Calu3 (cell line): ENCODE measurements at regions not wholly inside any gene's neighbourhood (a gene's known extent, or its start where the extent isn't known, plus 50 kb on each side); places are given as distances from the start of the nearest gene placed in this dataset.

ENCODE experiments used
- BruUV-seq: library from RNA; stranded (reverse); fragments of 400-500 nt; replicated peaks from 2 replicates; lab custom pipeline; 2021; lab: Mats Ljungman, UMichigan
- CTCF ChIA-PET: fragments of 300-600 bp; sonication (Branson Sonifier 250); formaldehyde crosslinking; loops from one replicate; lab custom pipeline; 2022; ENCODE audit warnings: antibody characterized with exemption; lab: Charles Lee
- DNase-seq: peaks from one replicate; pipeline ENCODE4 v3.0.0; 2022
- H3K27ac Mint-ChIP-seq: one replicate; pipeline ENCODE4 v1.8.0; 2022; ENCODE audit warnings: mixed read lengths; ENCODE audit not compliant: unreplicated experiment
- H3K27me3 Mint-ChIP-seq: one replicate; pipeline ENCODE4 v1.8.0; 2022; ENCODE audit warnings: mixed read lengths; ENCODE audit not compliant: unreplicated experiment
- H3K36me3 Mint-ChIP-seq: one replicate; pipeline ENCODE4 v1.8.0; 2022; ENCODE audit warnings: mild to moderate bottlenecking, moderate library complexity, mixed read lengths; ENCODE audit not compliant: insufficient read depth, unreplicated experiment
- H3K4me1 Mint-ChIP-seq: one replicate; pipeline ENCODE4 v1.8.0; 2022; ENCODE audit warnings: mild to moderate bottlenecking, low read depth, mixed read lengths; ENCODE audit not compliant: unreplicated experiment
- H3K4me3 Mint-ChIP-seq: one replicate; pipeline ENCODE4 v1.8.0; 2022; ENCODE audit warnings: mild to moderate bottlenecking, low read depth, moderate library complexity, mixed read lengths; ENCODE audit not compliant: unreplicated experiment
- H3K9me3 Mint-ChIP-seq: one replicate; pipeline ENCODE4 v1.8.0; 2022; ENCODE audit warnings: low read depth, mixed read lengths; ENCODE audit not compliant: unreplicated experiment
- CTCF ChIP-seq: fragments of 200-600 bp; IDR thresholded peaks from one replicate; pipeline ENCODE4 v1.8.0; 2022; ENCODE audit warnings: antibody characterized with exemption; ENCODE audit not compliant: unreplicated experiment
- intact Hi-C: fragments of 100-400 bp; cut with micrococcal nuclease; formaldehyde crosslinking; loops from one replicate; pipeline ENCODE4 v1.10.0; 2022; ENCODE audit not compliant: unreplicated experiment

DNA sequence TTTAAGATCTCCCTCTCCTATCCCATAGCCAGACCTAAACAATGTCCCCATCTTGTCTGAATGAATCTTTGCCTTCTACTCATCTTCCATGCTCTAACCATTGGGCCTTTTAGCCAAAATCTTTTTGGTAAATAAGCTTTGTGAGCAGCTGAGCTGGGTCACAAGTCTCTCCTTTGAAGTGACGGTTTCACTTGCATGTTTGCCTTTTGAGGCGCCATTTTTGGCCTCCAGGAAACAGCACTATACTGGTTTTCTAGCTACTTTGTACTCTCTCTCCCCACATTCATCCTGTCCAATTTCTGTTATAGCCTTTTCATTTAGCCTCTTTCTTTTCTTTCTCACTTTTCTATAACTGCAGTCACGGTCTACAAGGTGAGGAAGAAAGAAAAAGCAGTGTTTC, 195.5 kb upstream of the C9orf72 start:
- CTCF ChIA-PET = no interaction called here

GRCh38 chr9:27770541-27770940, 197.3 kb upstream of the C9orf72 start:
- Mint-ChIP-seq H3K36me3 (no peaks in the 10 kb centered on the region), H3K9me3 (no peaks in the 10 kb centered on the region), H3K4me1 (no peaks in the 10 kb centered on the region), H3K4me3 (no peak overlapping the region), H3K27me3 (no peaks in the 10 kb centered on the region), H3K27ac (no peak overlapping the region)
- DNase-seq = no peak
- intact Hi-C loops = no loop called here
- TF ChIP-seq CTCF = no peak
- CTCF ChIA-PET = no interaction called here
- no TSS peak for BruUV-seq

More for the DNA sequence above, 195.5 kb upstream of the C9orf72 start:
- Mint-ChIP-seq H3K4me3 (no peak overlapping the region), H3K9me3 (no peaks in the 10 kb centered on the region), H3K4me1 (peaks cover 7% of the 10 kb centered on the region), H3K27me3 (no peaks in the 10 kb centered on the region), H3K36me3 (no peaks in the 10 kb centered on the region), H3K27ac (no peak overlapping the region)
- intact Hi-C loops = no loop called here
- DNase-seq = no peak
- no peak for TF ChIP-seq CTCF
- no TSS peak for BruUV-seq

- peak; percentile 37 for DNase-seq
- Mint-ChIP-seq H3K27ac (no peak overlapping the region), H3K4me1 (no peaks in the 10 kb centered on the region), H3K36me3 (no peaks in the 10 kb centered on the region), H3K4me3 (no peak overlapping the region), H3K27me3 (no peaks in the 10 kb centered on the region), H3K9me3 (no peaks in the 10 kb centered on the region)
- CTCF ChIA-PET = no interaction called here
- TF ChIP-seq CTCF = no peak
- no TSS peak for BruUV-seq
- intact Hi-C loops = no loop called here
Observed at GRCh38 chr9:27771803-27772545, 198.7 kb upstream of the C9orf72 start.

DNA sequence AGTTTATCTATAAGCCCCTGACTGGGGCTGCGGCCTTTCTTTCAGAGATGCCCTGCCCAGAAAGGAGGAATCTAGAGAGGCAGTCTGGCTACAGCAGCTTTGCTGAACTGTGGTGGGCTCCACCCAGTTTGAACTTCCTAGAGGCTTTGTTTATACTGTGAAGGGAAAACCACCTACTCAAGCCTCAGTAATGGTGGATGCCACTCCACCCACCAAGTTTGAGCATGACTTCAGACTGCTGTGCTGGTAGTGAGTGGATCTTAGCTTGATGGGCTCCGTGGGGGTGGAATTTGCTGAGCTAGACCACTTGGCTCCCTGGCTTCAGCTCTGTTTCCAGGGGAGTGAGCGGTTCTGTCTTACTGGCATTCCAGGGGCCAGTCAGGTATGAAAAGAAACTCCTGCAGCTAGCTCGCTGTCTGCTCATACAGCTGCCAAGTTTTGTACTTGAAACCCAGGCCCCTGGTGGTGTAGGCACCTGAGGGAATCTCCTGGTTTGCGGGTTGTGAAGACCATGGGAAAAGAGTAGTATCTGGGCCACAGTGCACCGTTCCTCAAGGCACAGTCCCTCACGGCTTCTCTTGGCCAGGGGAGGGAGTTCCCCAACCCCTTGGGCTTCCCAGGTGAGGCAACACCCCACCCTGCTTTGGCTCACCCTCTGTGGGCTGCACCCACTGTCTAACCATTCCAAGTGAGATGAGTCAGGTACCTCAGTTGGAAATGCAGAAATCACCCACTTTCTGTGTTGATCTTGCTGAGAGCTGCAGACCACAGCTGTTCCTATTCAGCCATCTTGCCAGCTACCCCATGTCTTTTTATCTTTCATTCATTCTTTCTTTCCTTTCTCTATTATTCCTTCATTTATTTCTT, 211.8 kb upstream of the C9orf72 start:
- Mint-ChIP-seq H3K27ac (peak overlapping the region; percentile 11), H3K36me3 (no peaks in the 10 kb centered on the region), H3K4me3 (no peak overlapping the region), H3K9me3 (peaks cover 3% of the 10 kb centered on the region), H3K4me1 (peaks cover 18% of the 10 kb centered on the region), H3K27me3 (no peaks in the 10 kb centered on the region)
- CTCF ChIA-PET = no interaction called here
- TF ChIP-seq CTCF = no peak
- intact Hi-C loops = no loop called here
- BruUV-seq = no TSS peak
- DNase-seq = peak; percentile 11
